GM10266 (cell line): ENCODE measurements at regions not wholly inside any gene's neighbourhood (a gene's known extent, or its start where the extent isn't known, plus 50 kb on each side); places are given as distances from the start of the nearest gene placed in this dataset.

Experiments used
- DNase-seq: peaks from one replicate; pipeline ENCODE4 v3.0.0; 2012; ENCODE audit errors: extremely low spot score
- TF ChIP-seq, protein P1 (sequence below): IDR thresholded peaks from 2 replicates; pipeline ENCODE4 v1.5.1; 2012; ENCODE audit warnings: mild to moderate bottlenecking, low read depth; ENCODE audit not compliant: control insufficient read depth, insufficient read depth; ENCODE audit errors: missing control alignments

DNA sequence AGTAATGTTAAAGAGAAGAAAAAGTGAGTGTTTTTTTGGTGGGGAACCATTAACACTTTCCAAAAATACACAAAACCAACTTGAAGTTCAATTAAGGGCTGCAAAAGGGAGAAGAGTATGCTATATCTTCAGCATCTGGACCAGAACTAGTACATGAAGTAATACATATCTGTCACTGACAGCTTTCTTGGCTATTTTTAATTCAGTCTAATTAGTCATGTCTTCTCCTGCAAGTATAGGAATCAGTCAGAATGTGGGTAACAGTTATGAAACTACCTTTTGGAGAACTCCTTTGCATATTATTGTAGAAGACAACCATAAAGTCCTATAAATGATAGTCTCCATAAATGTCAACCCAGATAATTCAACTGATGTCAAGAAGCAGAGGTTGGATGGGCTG, 901.2 kb downstream of the TTLL7 start:
- TF ChIP-seq, protein P1, sequence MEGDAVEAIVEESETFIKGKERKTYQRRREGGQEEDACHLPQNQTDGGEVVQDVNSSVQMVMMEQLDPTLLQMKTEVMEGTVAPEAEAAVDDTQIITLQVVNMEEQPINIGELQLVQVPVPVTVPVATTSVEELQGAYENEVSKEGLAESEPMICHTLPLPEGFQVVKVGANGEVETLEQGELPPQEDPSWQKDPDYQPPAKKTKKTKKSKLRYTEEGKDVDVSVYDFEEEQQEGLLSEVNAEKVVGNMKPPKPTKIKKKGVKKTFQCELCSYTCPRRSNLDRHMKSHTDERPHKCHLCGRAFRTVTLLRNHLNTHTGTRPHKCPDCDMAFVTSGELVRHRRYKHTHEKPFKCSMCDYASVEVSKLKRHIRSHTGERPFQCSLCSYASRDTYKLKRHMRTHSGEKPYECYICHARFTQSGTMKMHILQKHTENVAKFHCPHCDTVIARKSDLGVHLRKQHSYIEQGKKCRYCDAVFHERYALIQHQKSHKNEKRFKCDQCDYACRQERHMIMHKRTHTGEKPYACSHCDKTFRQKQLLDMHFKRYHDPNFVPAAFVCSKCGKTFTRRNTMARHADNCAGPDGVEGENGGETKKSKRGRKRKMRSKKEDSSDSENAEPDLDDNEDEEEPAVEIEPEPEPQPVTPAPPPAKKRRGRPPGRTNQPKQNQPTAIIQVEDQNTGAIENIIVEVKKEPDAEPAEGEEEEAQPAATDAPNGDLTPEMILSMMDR = no peak
- DNase-seq = no peak

DNA sequence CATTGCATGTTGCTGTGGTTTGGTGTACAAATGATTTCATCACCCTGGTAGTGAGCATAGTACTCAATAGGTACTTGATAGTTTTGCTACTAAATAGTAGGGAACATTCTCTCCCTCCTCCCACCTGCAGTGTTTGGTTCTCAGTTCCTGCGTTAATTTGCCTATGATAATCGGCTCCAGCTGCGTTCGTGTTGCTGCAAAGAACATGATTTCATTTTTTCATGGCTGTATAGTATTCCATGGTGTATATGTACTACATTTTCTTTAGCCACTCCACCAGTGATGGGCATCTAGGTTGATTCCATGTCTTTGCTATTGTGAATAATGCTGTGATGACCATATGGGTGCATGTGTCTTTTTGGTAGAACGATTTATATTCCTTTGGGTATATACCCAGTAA, 903.4 kb downstream of the TTLL7 start:
- TF ChIP-seq, protein P1 = no peak

DNA sequence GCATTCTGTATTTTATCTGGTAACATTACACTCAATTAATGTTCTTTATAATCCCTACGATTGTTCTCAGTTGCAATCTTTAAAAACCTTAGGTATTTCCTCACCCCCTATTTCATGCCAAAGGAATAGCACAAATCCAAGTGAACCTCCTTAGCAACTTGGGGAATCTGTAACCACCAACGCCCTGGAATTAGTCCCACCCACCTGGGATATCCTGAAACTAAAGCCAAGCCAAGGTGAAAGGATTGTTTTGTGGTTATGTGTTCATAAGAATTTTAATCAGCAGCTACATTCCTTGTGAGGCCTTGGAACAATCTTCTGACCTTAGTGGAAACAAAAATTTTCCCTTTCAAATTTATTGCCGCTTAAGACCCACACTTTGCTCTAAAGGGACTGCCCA, 908.7 kb downstream of the TTLL7 start:
- no peak for DNase-seq
- TF ChIP-seq, protein P1 = no peak

More for the DNA sequence above, 903.4 kb downstream of the TTLL7 start:
- DNase-seq = no peak

DNA sequence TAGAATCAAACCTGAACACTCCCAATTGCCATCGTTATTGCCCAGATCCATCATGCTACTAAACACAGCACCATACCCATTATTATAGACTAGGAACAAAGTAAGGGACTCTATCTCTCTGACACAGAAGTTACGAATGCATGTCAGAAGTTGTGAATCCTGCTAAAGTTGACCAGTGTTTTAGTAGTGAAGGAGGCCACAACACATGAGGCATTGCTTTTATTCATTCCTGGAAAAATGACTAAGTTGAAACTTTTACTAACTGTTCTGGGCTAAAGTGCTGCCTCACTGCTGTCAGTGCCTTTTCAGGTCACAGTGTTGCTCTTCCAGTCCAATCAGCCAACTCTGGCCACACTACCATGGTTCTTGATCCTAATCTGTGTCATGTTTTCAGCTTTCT, 911.1 kb downstream of the TTLL7 start:
- no peak for DNase-seq
- TF ChIP-seq, protein P1 = no peak

DNA sequence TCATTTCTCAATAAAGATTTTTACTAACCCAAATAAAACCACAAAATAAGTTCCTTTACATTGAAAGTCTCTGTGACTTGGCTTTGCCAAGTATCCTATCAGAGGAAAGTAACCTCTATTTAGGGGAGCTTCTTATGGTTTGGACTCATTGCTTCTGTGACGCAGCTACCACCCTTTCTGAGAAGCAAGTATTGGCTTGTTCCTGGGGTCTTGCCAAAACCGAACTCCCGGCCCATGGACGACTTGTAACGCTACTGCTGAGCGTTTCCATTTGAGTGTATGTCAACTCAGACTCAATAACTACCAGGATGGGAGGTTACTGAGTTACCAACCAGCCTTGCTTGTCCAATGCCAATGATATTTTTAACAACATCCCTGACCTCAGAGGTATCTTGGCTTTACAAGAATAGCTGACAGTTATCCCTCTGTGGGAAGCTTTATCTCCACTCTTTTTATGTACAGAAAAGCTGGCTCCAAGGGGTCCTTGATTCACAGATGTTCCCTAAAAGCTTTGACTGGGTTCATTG, 911.9 kb downstream of the TTLL7 start:
- DNase-seq = no peak
- TF ChIP-seq, protein P1 = no peak

DNA sequence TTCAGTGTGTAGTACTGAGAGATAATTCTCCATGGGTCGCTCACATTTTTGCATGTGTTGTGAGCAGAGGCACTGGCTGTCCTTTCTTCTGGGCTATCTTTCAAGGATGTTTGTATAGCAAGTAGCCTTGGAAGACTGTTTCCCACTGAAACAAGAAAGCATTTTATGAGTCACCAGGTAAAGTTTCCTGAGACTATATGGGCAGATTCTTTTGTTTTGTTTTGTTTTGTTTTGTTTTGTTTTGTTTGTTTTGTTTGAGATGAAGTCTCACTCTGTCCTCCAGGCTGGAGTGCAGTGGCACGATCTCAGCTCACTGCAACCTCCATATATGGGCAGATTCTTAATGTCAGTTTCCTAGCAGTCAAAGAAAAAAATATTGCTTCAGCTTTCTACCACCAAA, 912.6 kb downstream of the TTLL7 start:
- DNase-seq = no peak
- TF ChIP-seq, protein P1 = no peak

DNA sequence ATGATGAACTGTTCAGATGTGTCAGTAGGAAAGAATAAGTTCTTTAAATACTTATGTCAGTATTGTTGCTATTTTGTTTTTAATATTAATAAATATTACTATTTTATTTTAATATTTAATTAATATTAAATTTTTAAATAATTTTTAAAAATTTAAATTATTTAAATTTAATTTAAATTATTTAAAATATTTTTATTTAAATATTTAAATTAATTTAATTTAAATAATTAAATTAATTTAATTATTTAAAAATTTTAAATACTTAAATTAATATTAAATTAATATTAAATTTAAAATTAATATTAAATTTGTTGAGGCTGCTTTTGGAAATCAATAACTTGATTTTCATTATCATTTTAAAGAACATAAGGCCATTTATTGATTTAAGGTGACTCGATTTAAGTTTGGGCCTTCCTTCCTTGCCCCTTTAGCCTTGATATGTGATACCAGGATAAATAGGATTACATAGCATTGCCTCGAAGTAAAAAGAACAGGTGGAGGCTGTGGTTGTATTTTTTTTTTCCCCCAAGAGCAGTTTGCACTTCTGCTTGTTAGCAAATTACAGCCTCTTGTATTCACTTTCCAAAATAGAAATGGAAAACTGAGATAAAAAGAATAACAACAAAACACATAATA, 915.2 kb downstream of the TTLL7 start:
- TF ChIP-seq, protein P1 = no peak
- DNase-seq = no peak
